Upper lobe of left lung (tissue), 6 donors: ENCODE measurements at regions not wholly inside any gene's neighbourhood (a gene's known extent, or its start where the extent isn't known, plus 50 kb on each side); places are given as distances from the start of the nearest gene placed in this dataset.

Experiments
- ATAC-seq, 2 donors: fragments of 200-7000 bp; cut with Tn5 transposase; one replicate each; pipeline ENCODE4 v1.9.1; 2022; ENCODE audit warnings: mild to moderate bottlenecking in 2 of 2, moderate library complexity in 2 of 2; ENCODE audit not compliant: low FRiP score in 2 of 2
- DNase-seq, 2 donors: peaks; one replicate each; pipeline ENCODE4 v3.0.0-alpha.2; 2019 to 2020
- H3K27ac ChIP-seq, 4 donors: fragments of 200-600 bp; sonication (generic); one replicate each; pipeline ENCODE4 v1.5.1; 2016 to 2019
- H3K27me3 ChIP-seq, 4 donors: fragments of 200-600 bp; sonication (generic); one replicate each; pipeline ENCODE4 v1.5.1; 2017 to 2019
- H3K36me3 ChIP-seq, 4 donors: fragments of 200-600 bp; sonication (generic); one replicate each; pipeline ENCODE4 v1.5.1; 2016 to 2019
- H3K4me1 ChIP-seq, 4 donors: fragments of 200-600 bp; sonication (generic); one replicate each; pipeline ENCODE4 v1.5.1; 2018 to 2019
- H3K4me3 ChIP-seq, 4 donors: fragments of 200-600 bp; sonication (generic); one replicate each; pipeline ENCODE4 v1.5.1; 2017 to 2019; ENCODE audit warnings: mild to moderate bottlenecking in 2 of 4, moderate library complexity in 1 of 4
- H3K9me3 ChIP-seq, 4 donors: fragments of 200-600 bp; sonication (generic); one replicate each; pipeline ENCODE4 v1.5.1; 2018 to 2019
- CTCF ChIP-seq, 6 experiments: fragments of 450-650 bp in 4 of 6; fragments of 200-600 bp in 2 of 6; sonication (generic) in 2 of 6; IDR thresholded peaks; one replicate each; pipeline ENCODE4 v1.5.1; 2016 to 2019; ENCODE audit warnings: antibody characterized with exemption in 6 of 6
- EP300 ChIP-seq, 4 donors: sonication (generic); formaldehyde crosslinking; IDR thresholded peaks; one replicate each; pipeline ENCODE4 v1.5.1; 2017; ENCODE audit warnings: antibody characterized with exemption in 4 of 4, control low read depth in 2 of 4
- POLR2A ChIP-seq, 4 donors: fragments of 450-650 bp; IDR thresholded peaks; one replicate each; pipeline ENCODE4 v1.5.1; 2016 to 2017; ENCODE audit warnings: antibody characterized with exemption in 4 of 4, mild to moderate bottlenecking in 2 of 4
- POLR2AphosphoS5 ChIP-seq, 2 donors: sonication (generic); formaldehyde crosslinking; IDR thresholded peaks; one replicate each; pipeline ENCODE4 v1.5.1; 2017; ENCODE audit warnings: antibody characterized with exemption in 2 of 2
- WGBS, 2 donors: methylation state at CpG; one replicate each; pipeline ENCODE4 v1.1.5; 2017 to 2018; 5-methylcytosine and 5-hydroxymethylcytosine counted together
- donor health status: DM: no; HTN: no; CAD: no; lungs with moderate emphysema.
- donor health status: DM: no; HTN: yes; CAD: no; lungs with severe emphysema.

- Histone ChIP-seq H3K36me3 (no peaks in the 10 kb centered on the region), H3K27me3 (no peaks in the 10 kb centered on the region), H3K9me3 (no peaks in the 10 kb centered on the region), H3K4me3 (no peak overlapping the region), H3K27ac (no peak overlapping the region), H3K4me1 (no peaks in the 10 kb centered on the region)
- TF ChIP-seq EP300 (IDR thresholded peaks at IDR 0.05) (no peak), POLR2A (IDR thresholded peaks at IDR 0.05) (no peak), CTCF (IDR thresholded peaks at IDR 0.05) (no peak), POLR2AphosphoS5 (IDR thresholded peaks at IDR 0.05) (no peak)
- DNase-seq: no peak
- no peak for ATAC-seq
- WGBS, 2 donors: 87 to 92% methylated on average over 3 of the region's 3 CpGs
Observed at GRCh38 chr16:51638339-51639135, 487.5 kb upstream of the SALL1 start.

DNA sequence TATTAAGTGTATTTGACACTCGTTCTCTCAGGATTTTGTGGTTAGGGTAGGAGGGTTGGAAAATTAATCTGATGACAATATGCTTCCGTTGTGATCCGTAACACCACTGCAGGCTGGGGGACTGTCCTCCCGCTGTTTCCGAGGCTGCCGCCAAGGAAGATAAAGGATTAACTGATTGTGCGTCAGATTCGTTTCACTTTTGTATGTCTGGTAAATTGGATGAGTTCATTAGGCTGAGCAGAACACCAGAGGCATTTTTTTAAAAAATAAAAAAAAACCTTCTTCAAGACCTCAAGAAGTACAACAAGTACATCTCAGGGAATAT is 486.7 kb upstream of the SALL1 start:
- WGBS, 2 donors: 25 to 33% methylated on average over 8 of the region's 8 CpGs
- Histone ChIP-seq H3K4me1 (no peaks in the 10 kb centered on the region), H3K27ac (no peak overlapping the region), H3K4me3 (no peak overlapping the region), H3K9me3 (no peaks in the 10 kb centered on the region), H3K27me3 (no peaks in the 10 kb centered on the region), H3K36me3 (no peaks in the 10 kb centered on the region)
- no peak for ATAC-seq
- TF ChIP-seq EP300 (IDR thresholded peaks at IDR 0.05) (no peak), POLR2A (IDR thresholded peaks at IDR 0.05) (no peak), POLR2AphosphoS5 (IDR thresholded peaks at IDR 0.05) (no peak)
- DNase-seq: no peak

- ATAC-seq: no peak
- H3K9me3 ChIP-seq: no peaks in the 10 kb centered on the region
- H3K27ac ChIP-seq: no peak overlapping the region
- WGBS, 2 donors: 29 to 33% methylated on average over 16 of the region's 16 CpGs
- H3K4me1 ChIP-seq: no peaks in the 10 kb centered on the region
- DNase-seq: no peak
- no peak for TF ChIP-seq POLR2A (IDR thresholded peaks at IDR 0.05)
- no peak for TF ChIP-seq EP300 (IDR thresholded peaks at IDR 0.05)
- no peak for TF ChIP-seq CTCF (IDR thresholded peaks at IDR 0.05)
- no peak for TF ChIP-seq POLR2AphosphoS5 (IDR thresholded peaks at IDR 0.05)
- H3K36me3 ChIP-seq: no peaks in the 10 kb centered on the region
- no peak overlapping the region for H3K4me3 ChIP-seq
- no peaks in the 10 kb centered on the region for H3K27me3 ChIP-seq
Observed at GRCh38 chr16:51636920-51637769, 486.1 kb upstream of the SALL1 start.

GRCh38 chr16:51635181-51635580 is 484.1 kb upstream of the SALL1 start:
- no peak overlapping the region for H3K4me3 ChIP-seq
- no peaks in the 10 kb centered on the region for H3K27me3 ChIP-seq
- ATAC-seq (no peak), DNase-seq (no peak)
- no peaks in the 10 kb centered on the region for H3K9me3 ChIP-seq
- TF ChIP-seq EP300 (IDR thresholded peaks at IDR 0.05): no peak
- TF ChIP-seq POLR2A (IDR thresholded peaks at IDR 0.05): no peak
- no peak for TF ChIP-seq CTCF (IDR thresholded peaks at IDR 0.05)
- H3K4me1 ChIP-seq: no peaks in the 10 kb centered on the region
- 8 to 9% methylated on average over 4 of the region's 4 CpGs for WGBS, 2 donors
- no peak overlapping the region for H3K27ac ChIP-seq
- H3K36me3 ChIP-seq: no peaks in the 10 kb centered on the region

DNA sequence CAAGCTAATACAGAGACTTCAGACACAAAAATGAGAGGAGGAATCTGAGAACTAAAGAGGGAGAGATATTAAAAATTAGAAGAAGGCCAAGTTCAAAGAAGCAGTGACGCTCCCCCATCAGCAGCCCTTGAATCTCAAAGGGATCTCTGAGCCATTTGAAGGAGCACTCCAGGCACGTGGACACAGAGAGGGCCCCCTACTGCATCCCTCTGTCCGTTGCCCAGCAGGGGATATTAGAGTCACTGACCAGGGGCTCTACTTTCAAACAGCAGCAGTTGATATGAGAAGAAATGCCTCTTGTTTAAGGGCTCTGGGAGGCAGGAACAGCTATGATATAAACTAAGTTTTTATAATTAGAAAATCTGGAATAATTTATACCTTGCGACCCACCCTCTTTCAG is 479.0 kb upstream of the SALL1 start:
- WGBS, 2 donors: 58 to 60% methylated on average over 4 of the region's 4 CpGs
- ATAC-seq (no peak), DNase-seq (no peak)
- Histone ChIP-seq H3K9me3 (no peaks in the 10 kb centered on the region), H3K36me3 (no peaks in the 10 kb centered on the region), H3K27me3 (no peaks in the 10 kb centered on the region), H3K4me3 (no peak overlapping the region), H3K27ac (no peak overlapping the region), H3K4me1 (no peaks in the 10 kb centered on the region)
- TF ChIP-seq POLR2A (IDR thresholded peaks at IDR 0.05) (no peak), CTCF (IDR thresholded peaks at IDR 0.05) (no peak), POLR2AphosphoS5 (IDR thresholded peaks at IDR 0.05) (no peak), EP300 (IDR thresholded peaks at IDR 0.05) (no peak)
